ENCODE measurements at regions not wholly inside any gene's neighbourhood (a gene's known extent, or its start where the extent isn't known, plus 50 kb on each side); places are given as distances from the start of the nearest gene placed in this dataset.

DNA sequence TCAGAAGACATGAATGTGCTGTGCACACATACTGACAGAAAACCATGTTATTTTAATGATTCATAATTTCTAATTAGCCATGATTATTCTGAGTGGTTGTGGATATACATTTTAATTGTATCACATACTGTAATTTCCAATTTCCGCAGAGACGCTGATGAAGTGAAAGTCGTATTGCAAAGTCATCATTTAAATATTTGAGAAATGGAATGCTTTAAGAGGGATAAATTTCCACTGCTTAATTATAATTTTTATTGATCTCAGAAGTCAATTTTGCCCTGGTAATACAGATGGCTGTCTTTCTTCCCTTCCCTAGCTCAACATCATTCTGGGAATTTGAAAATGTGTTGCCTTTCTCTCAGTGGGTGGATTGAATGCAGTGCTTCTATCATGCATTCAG lies 819.3 kb downstream of the ROBO2 start:
- Histone ChIP-seq H3K36me3 (ENCODE audit: control insufficient read depth in 2 of 3, insufficient read depth in 3 of 3, low read length in 3 of 3) (no peaks in the 10 kb centered on the region), H3K4me1 (ENCODE audit: control insufficient read depth in 2 of 3, insufficient read depth in 2 of 3, low read depth in 1 of 3, low read length in 3 of 3) (no peaks in the 10 kb centered on the region), H3K9me3 (ENCODE audit: control insufficient read depth in 2 of 3, insufficient read depth in 1 of 3, low read length in 3 of 3) (no peaks in the 10 kb centered on the region), H3K9ac (ENCODE audit: low read length in 3 of 3) (no peak overlapping the region), H3K27ac (ENCODE audit: low read depth in 2 of 2, low read length in 2 of 2) (no peak overlapping the region), H3K4me3 (ENCODE audit: low read length in 3 of 3) (no peak overlapping the region), H3K27me3 (ENCODE audit: control insufficient read depth, insufficient read depth, low read length) (no peaks in the 10 kb centered on the region)
- intact Hi-C loops (cut with DNase I) = no loop called here
- FAIRE-seq (no peak), DNase-seq (no peak)
- no peak for TF ChIP-seq CTCF (IDR thresholded peaks at IDR 0.05; ENCODE audit: borderline replicate concordance, extremely low read depth, insufficient read depth)

- Histone ChIP-seq H3K9me3 (ENCODE audit: control insufficient read depth in 2 of 3, insufficient read depth in 1 of 3, low read length in 3 of 3) (no peaks in the 10 kb centered on the region), H3K27me3 (ENCODE audit: control insufficient read depth, insufficient read depth, low read length) (no peaks in the 10 kb centered on the region), H3K9ac (ENCODE audit: low read length in 3 of 3) (no peak overlapping the region), H3K27ac (ENCODE audit: low read depth in 2 of 2, low read length in 2 of 2) (no peak overlapping the region), H3K36me3 (ENCODE audit: control insufficient read depth in 2 of 3, insufficient read depth in 3 of 3, low read length in 3 of 3) (no peaks in the 10 kb centered on the region), H3K4me1 (ENCODE audit: control insufficient read depth in 2 of 3, insufficient read depth in 2 of 3, low read depth in 1 of 3, low read length in 3 of 3) (no peaks in the 10 kb centered on the region), H3K4me3 (ENCODE audit: low read length in 3 of 3) (no peak overlapping the region)
- intact Hi-C loops (cut with DNase I) = no loop called here
- DNase-seq (peak in 1 of 5 donors; percentile 6), FAIRE-seq (no peak)
- TF ChIP-seq CTCF (IDR thresholded peaks at IDR 0.05; ENCODE audit: borderline replicate concordance, extremely low read depth, insufficient read depth) = no peak
Observed at GRCh38 chr3:77868725-77869124, 828.8 kb downstream of the ROBO2 start.

GRCh38 chr3:77869423-77869822 lies 829.5 kb downstream of the ROBO2 start:
- TF ChIP-seq CTCF (IDR thresholded peaks at IDR 0.05; ENCODE audit: borderline replicate concordance, extremely low read depth, insufficient read depth) = no peak
- Histone ChIP-seq H3K4me3 (ENCODE audit: low read length in 3 of 3) (no peak overlapping the region), H3K4me1 (ENCODE audit: control insufficient read depth in 2 of 3, insufficient read depth in 2 of 3, low read depth in 1 of 3, low read length in 3 of 3) (no peaks in the 10 kb centered on the region), H3K9ac (ENCODE audit: low read length in 3 of 3) (no peak overlapping the region), H3K36me3 (ENCODE audit: control insufficient read depth in 2 of 3, insufficient read depth in 3 of 3, low read length in 3 of 3) (no peaks in the 10 kb centered on the region), H3K9me3 (ENCODE audit: control insufficient read depth in 2 of 3, insufficient read depth in 1 of 3, low read length in 3 of 3) (no peaks in the 10 kb centered on the region), H3K27me3 (ENCODE audit: control insufficient read depth, insufficient read depth, low read length) (no peaks in the 10 kb centered on the region), H3K27ac (ENCODE audit: low read depth in 2 of 2, low read length in 2 of 2) (no peak overlapping the region)
- no peak for DNase-seq
- no peak for FAIRE-seq
- intact Hi-C loops (cut with DNase I) = no loop called here

DNA sequence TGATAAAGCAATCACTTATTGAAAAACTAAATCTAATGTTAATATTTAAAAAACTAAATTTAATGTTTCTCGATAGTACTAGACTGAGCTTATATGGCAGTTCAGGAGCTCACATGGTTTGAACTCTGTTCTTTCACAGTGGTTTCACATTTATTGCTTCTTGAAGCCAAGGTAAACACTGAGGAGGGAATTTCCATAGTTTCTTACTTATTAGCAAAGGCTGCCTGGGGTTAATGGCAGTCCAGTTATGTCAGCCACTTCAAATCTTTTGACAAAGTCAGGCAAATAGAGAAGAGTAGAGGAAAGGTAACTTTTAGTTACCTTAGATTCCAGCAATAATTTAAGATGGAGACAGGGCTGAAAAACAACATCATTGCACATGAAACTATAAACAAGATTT lies 831.5 kb downstream of the ROBO2 start:
- H3K4me1 ChIP-seq (ENCODE audit: control insufficient read depth in 2 of 3, insufficient read depth in 2 of 3, low read depth in 1 of 3, low read length in 3 of 3) = no peaks in the 10 kb centered on the region
- H3K27me3 ChIP-seq (ENCODE audit: control insufficient read depth, insufficient read depth, low read length) = no peaks in the 10 kb centered on the region
- intact Hi-C loops (cut with DNase I) = no loop called here
- TF ChIP-seq CTCF (IDR thresholded peaks at IDR 0.05; ENCODE audit: borderline replicate concordance, extremely low read depth, insufficient read depth) = no peak
- H3K36me3 ChIP-seq (ENCODE audit: control insufficient read depth in 2 of 3, insufficient read depth in 3 of 3, low read length in 3 of 3) = no peaks in the 10 kb centered on the region
- no peak overlapping the region for H3K9ac ChIP-seq (ENCODE audit: low read length in 3 of 3)
- FAIRE-seq = no peak
- H3K4me3 ChIP-seq (ENCODE audit: low read length in 3 of 3) = no peak overlapping the region
- no peak for DNase-seq
- no peaks in the 10 kb centered on the region for H3K9me3 ChIP-seq (ENCODE audit: control insufficient read depth in 2 of 3, insufficient read depth in 1 of 3, low read length in 3 of 3)
- no peak overlapping the region for H3K27ac ChIP-seq (ENCODE audit: low read depth in 2 of 2, low read length in 2 of 2)
